ENCODE measurements at regions not wholly inside any gene's neighbourhood (a gene's known extent, or its start where the extent isn't known, plus 50 kb on each side); places are given as distances from the start of the nearest gene placed in this dataset.

DNA sequence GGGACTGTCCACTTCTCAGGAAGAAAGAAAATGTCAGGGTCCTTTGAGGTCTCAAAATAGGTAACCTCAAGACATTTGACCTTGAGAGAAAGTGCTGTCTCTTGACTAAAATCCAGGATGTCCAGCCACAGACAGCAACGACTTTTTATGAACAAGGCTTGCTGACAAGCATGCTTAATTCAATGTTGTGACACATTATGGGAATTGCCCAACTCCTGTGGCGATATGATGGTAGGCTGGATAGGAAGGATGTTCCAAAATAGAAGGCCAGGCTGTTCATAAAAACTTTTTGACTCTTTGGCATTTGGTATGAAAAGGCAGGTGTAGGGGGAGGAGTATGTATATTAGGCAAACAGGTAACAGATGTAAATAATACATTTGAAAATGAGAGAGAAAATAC is 50.8 kb upstream of the EDNRA start:
- no peak for DNase-seq (ENCODE audit: low spot score)
